Prostate gland (tissue), 2 donors: ENCODE measurements at regions not wholly inside any gene's neighbourhood (a gene's known extent, or its start where the extent isn't known, plus 50 kb on each side); places are given as distances from the start of the nearest gene placed in this dataset.

Experiments
- DNase-seq: peaks from one replicate; pipeline ENCODE4 v3.0.0-alpha.2; 2019; ENCODE audit warnings: low spot score
- H3K27ac ChIP-seq, 2 donors: fragments of 200-600 bp; sonication (generic); 2 replicates each; pipeline ENCODE4 v1.5.1; 2017 to 2019
- H3K27me3 ChIP-seq: fragments of 200-600 bp; sonication (generic); replicated peaks from 2 replicates; pipeline ENCODE4 v1.5.1; 2019; ENCODE audit not compliant: insufficient read depth
- H3K36me3 ChIP-seq, 2 donors: fragments of 200-600 bp; sonication (generic); 1 replicate in 1 of 2; 2 replicates in 1 of 2; pipeline versions ENCODE4 v1.5.1 to v1.8.1; 2017 to 2019
- H3K4me1 ChIP-seq: fragments of 200-600 bp; sonication (generic); replicated peaks from 2 replicates; pipeline ENCODE4 v1.5.1; 2019
- H3K4me3 ChIP-seq, 2 donors: fragments of 200-600 bp; sonication (generic); 2 replicates each; pipeline ENCODE4 v1.5.1; 2017 to 2019
- H3K9me3 ChIP-seq: fragments of 200-600 bp; sonication (generic); 2 replicates; pipeline ENCODE4 v1.5.1; 2017
- POLR2A ChIP-seq: fragments of 450-650 bp; IDR thresholded peaks from one replicate; pipeline ENCODE4 v1.6.1; 2016; ENCODE audit warnings: antibody characterized with exemption, mild to moderate bottlenecking
- POLR2AphosphoS5 ChIP-seq: sonication (generic); formaldehyde crosslinking; IDR thresholded peaks from one replicate; pipeline ENCODE4 v1.6.1; 2017; ENCODE audit warnings: antibody characterized with exemption
- WGBS: methylation state at CpG from one replicate; pipeline ENCODE4 v1.1.5; 2018; 5-methylcytosine and 5-hydroxymethylcytosine counted together
- intact Hi-C: fragments of 100-400 bp; cut with DNase I; formaldehyde crosslinking; loops from one replicate; pipeline ENCODE4 v1.14.2; 2022
- TF ChIP-seq, protein P1 (sequence below), 4 experiments: fragments of 200-600 bp in 2 of 4; fragments of 450-650 bp in 2 of 4; sonication (generic) in 2 of 4; IDR thresholded peaks; 1 replicate in 3 of 4; 2 replicates in 1 of 4; pipeline ENCODE4 v1.5.1; 2016 to 2019; ENCODE audit warnings: antibody characterized with exemption in 4 of 4, mild to moderate bottlenecking in 2 of 4, moderate library complexity in 2 of 4

DNA sequence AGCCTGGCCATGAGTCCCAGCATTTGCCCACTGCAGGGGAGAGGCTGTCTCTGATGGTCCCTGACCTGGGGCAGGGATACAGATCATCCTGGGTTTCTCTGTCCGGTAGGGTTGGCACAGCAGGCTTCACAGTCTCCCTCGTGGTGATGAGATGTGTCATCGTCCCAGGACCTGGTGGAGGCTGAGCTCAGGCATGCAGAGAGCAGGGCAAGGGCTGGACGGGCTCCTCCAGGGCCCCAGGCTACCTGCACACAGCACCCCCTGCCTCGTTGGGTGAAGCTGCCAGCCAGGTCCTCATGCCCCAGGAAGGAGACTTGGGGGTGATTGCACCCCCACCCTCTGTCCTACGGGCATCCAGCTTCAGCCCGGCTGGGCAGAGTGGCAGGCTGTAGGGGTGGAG is 155.8 kb upstream of the GSE1 start:
- WGBS, result 85% methylated on average over 6 of the region's 7 CpGs
- no peak for DNase-seq
- intact Hi-C loops, result no loop called here
- Histone ChIP-seq H3K4me1 (peaks cover 3% of the 10 kb centered on the region), H3K36me3 (no peaks in the 10 kb centered on the region), H3K27ac (no peak overlapping the region), H3K27me3 (no peaks in the 10 kb centered on the region), H3K9me3 (no peaks in the 10 kb centered on the region), H3K4me3 (no peak overlapping the region)
- TF ChIP-seq POLR2AphosphoS5, result no peak
- no peak for TF ChIP-seq POLR2A
- TF ChIP-seq, protein P1, sequence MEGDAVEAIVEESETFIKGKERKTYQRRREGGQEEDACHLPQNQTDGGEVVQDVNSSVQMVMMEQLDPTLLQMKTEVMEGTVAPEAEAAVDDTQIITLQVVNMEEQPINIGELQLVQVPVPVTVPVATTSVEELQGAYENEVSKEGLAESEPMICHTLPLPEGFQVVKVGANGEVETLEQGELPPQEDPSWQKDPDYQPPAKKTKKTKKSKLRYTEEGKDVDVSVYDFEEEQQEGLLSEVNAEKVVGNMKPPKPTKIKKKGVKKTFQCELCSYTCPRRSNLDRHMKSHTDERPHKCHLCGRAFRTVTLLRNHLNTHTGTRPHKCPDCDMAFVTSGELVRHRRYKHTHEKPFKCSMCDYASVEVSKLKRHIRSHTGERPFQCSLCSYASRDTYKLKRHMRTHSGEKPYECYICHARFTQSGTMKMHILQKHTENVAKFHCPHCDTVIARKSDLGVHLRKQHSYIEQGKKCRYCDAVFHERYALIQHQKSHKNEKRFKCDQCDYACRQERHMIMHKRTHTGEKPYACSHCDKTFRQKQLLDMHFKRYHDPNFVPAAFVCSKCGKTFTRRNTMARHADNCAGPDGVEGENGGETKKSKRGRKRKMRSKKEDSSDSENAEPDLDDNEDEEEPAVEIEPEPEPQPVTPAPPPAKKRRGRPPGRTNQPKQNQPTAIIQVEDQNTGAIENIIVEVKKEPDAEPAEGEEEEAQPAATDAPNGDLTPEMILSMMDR (IDR thresholded peaks at IDR 0.05), result no peak

DNA sequence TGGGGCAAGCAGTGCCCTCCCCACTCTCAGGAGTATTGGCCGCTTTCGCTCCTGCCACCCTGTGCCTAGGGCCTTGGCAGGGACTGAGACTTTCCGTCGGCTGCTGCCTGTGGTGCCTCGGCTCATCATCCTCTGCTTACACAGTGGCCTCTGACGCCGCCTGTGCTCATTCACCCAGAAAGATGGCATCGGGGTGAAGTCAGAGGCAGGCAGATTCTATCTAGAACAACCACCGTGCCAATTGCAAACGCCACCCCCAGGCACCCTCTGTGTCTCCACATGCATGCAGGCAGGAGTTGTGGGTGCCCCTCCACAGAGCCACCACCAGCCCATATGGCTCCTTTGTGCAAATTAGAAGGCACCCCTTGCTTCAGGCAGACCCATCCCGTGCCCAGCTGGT is 154.2 kb upstream of the GSE1 start:
- no peak for DNase-seq
- Histone ChIP-seq H3K27ac (peak overlapping the region; percentile 56 to 61), H3K4me3 (no peak overlapping the region), H3K36me3 (no peaks in the 10 kb centered on the region), H3K4me1 (peaks cover 3% of the 10 kb centered on the region), H3K27me3 (no peaks in the 10 kb centered on the region), H3K9me3 (no peaks in the 10 kb centered on the region)
- TF ChIP-seq POLR2A, result no peak
- TF ChIP-seq, protein P1 (IDR thresholded peaks at IDR 0.05), result no peak
- TF ChIP-seq POLR2AphosphoS5, result no peak
- WGBS, result 52% methylated on average over 11 of the region's 11 CpGs
- intact Hi-C loops, result no loop called here

DNA sequence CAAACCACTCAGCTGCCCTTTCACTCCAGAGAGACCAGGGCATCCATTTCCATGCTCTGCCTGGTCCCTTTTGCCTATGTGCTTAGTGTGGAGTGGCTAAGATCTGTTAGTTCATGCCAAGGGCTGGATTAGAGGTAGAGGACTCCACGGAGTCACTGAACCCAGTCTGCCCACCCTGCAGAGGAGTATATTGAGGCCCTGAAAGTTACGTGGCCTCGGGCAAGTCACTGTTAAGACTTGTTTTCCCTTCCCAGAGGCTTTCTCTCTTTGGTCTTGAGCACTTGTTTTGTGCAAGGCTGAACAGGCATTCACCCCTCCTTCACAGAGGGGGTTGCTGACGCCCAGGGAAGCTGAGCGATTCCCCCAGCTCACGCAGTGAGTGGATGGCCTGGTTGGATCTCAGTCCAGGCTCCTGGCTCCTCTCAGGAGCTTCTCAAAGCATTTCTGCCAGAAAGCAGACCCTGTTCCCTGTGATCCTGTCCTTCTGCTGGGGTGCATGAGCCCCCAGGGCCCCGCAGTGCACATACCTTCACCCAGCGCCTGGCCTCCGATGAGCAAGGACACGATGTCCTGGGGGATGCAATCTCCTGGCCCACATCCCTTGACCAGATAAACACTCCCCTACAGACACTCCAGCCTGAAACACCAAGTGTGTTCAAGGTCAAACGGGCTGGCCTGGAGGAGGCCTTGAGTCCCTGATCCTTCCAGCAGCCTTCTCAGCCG is 153.4 kb upstream of the GSE1 start:
- WGBS, result 58% methylated on average over 12 of the region's 12 CpGs
- H3K27me3 ChIP-seq, result no peaks in the 10 kb centered on the region
- H3K9me3 ChIP-seq, result no peaks in the 10 kb centered on the region
- no peaks in the 10 kb centered on the region for H3K36me3 ChIP-seq
- H3K4me1 ChIP-seq, result peaks cover 3% of the 10 kb centered on the region
- intact Hi-C loops, result no loop called here
- H3K4me3 ChIP-seq, result no peak overlapping the region
- no peak for DNase-seq
- H3K27ac ChIP-seq, result peak overlapping the region; percentile 56 to 61
- TF ChIP-seq POLR2AphosphoS5 (peak; percentile 25), POLR2A (no peak)

DNA sequence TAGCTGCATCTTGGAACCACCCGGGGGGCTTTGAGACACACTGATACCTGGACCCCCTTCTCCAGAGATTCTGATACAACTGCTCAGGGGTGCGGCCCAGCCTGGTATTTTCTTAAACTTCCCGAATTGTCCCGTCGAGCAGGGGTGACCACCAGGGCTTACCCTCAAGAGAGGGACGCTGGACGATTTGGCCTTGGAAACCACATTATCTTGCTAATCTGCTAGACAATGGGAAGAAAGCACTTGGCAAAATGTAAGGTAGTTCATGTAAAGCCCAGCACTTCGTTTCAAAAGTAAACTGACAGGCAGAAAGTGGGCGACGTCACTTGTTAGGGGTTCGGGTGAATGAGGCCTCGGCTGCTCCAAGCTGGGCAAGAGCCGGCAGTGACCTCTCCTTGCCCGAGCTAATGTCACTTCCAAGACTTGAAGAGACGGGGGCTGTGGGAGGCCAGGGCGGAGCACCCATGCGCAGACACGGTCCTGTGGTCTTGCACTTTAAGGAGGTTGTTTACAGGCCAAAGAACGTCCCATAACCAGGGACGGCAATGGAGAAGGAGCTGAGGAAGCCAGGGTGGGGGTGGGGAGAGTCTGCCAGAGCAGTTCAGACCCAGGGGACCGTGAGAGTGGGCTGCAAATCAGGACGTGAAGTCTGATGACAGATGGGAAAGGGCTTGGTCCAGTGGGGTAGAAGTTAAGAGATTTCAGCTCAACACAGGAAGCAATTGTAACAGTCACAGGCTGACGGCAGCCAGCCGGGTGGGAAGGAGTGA is 152.7 kb upstream of the GSE1 start:
- Histone ChIP-seq H3K27me3 (no peaks in the 10 kb centered on the region), H3K27ac (peak overlapping the region; percentile 40 to 61), H3K9me3 (no peaks in the 10 kb centered on the region), H3K4me3 (no peak overlapping the region), H3K36me3 (no peaks in the 10 kb centered on the region), H3K4me1 (peaks cover 3% of the 10 kb centered on the region)
- intact Hi-C loops, result no loop called here
- DNase-seq, result no peak
- TF ChIP-seq POLR2AphosphoS5 (no peak), POLR2A (no peak)
- 52% methylated on average over 24 of the region's 24 CpGs for WGBS

DNA sequence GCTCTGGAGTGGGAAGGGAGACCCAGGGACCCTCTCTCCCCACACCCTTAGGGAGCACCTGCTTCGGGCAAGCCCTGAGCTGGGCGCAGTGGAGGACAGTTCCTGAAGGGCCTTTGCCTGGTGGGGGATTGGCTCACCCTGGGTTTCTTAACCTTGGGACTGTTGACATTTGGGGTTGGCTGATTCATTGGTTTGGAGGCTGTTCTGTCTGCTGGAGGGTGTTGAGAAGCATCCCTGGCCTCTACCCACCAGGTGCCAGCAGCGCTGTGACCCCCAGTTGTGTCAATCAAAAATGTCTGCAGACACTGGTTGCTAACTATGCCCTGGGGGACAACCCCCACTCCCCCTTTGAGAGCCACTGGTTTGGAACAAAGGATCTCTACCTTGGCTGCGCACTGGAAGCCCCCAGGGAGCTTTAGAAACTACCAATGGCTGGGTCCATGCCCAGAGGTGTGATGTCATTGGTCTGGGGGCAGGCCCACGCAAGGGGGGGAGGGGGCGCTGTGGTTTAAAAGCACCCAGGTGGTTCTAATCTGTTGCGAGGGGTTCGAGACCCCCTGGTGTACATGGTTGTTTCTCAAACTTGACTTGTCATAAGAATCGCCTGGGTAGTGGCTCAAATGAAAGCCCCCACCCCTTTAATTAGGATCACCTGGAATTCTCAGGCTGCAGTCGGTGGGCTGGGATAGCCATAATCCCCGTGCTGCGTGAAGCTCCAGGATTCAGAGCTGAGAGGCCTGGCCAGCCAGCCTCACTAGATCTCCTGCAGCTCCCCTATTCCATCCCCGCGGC is 151.9 kb upstream of the GSE1 start:
- Histone ChIP-seq H3K4me1 (peaks cover 3% of the 10 kb centered on the region), H3K27ac (peak overlapping the region; percentile 40 to 61), H3K9me3 (no peaks in the 10 kb centered on the region), H3K4me3 (no peak overlapping the region), H3K27me3 (no peaks in the 10 kb centered on the region), H3K36me3 (no peaks in the 10 kb centered on the region)
- TF ChIP-seq POLR2AphosphoS5 (no peak), POLR2A (no peak)
- TF ChIP-seq, protein P1 (IDR thresholded peaks at IDR 0.05), result no peak
- no peak for DNase-seq
- WGBS, result 74% methylated on average over 14 of the region's 14 CpGs
- intact Hi-C loops, result no loop called here
